ENCODE measurements at regions not wholly inside any gene's neighbourhood (a gene's known extent, or its start where the extent isn't known, plus 50 kb on each side); places are given as distances from the start of the nearest gene placed in this dataset.

DNA sequence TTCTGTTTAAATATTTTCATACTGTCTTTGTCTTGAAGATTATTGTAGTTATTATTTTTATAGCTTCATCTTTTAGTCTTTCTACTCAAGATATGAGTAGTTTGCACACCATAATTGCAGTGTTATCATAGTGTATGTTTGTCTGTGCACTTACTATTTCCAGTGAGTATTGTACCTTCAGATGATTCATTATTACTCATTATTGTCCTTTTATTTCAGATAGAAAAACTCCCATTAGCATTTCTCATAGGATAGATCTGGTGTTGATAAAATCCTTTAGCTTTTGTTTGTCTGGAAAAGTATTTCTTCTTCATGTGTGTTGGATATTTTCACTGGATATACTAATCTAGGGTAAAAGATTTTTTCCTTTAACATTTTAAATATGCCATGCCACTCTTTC, 646.2 kb upstream of the GRM3 start:
- no peak overlapping the region for H2AFZ ChIP-seq (ENCODE audit: low read length)
- no peaks in the 10 kb centered on the region for H3F3A ChIP-seq (ENCODE audit: insufficient read depth, low read length)
- no peak overlapping the region for H3K4me3 ChIP-seq (ENCODE audit: low read depth, low read length, poor library complexity, severe bottlenecking)
- H3K9ac ChIP-seq (ENCODE audit: low read length) = no peak overlapping the region
- H3K27ac ChIP-seq (ENCODE audit: low read depth, low read length, poor library complexity, severe bottlenecking) = no peak overlapping the region
- TF ChIP-seq CTCF (IDR thresholded peaks at IDR 0.05; ENCODE audit: low read length) = no peak
- 0 out of 2 replicates have a peak, but pooled peaks cover 3% of the 10 kb centered on the region for H3K9me3 ChIP-seq (ENCODE audit: low read length)
- H3K4me2 ChIP-seq (ENCODE audit: low read length) = no peak overlapping the region
- H3K79me2 ChIP-seq (ENCODE audit: insufficient read depth, low read length) = no peaks in the 10 kb centered on the region
- no peaks in the 10 kb centered on the region; the same call in 1 of the 2 replicates for H3K9me2 ChIP-seq (ENCODE audit: low read depth, low read length)
- no peaks in the 10 kb centered on the region for H4K20me1 ChIP-seq (ENCODE audit: insufficient read depth, low read length)
- H3K27me3 ChIP-seq (ENCODE audit: insufficient read depth, low read length) = no peaks in the 10 kb centered on the region
- no peaks in the 10 kb centered on the region for H3K36me3 ChIP-seq (ENCODE audit: insufficient read depth, low read length)
- no peaks in the 10 kb centered on the region for H3K4me1 ChIP-seq (ENCODE audit: insufficient read depth, low read length, severe bottlenecking)

DNA sequence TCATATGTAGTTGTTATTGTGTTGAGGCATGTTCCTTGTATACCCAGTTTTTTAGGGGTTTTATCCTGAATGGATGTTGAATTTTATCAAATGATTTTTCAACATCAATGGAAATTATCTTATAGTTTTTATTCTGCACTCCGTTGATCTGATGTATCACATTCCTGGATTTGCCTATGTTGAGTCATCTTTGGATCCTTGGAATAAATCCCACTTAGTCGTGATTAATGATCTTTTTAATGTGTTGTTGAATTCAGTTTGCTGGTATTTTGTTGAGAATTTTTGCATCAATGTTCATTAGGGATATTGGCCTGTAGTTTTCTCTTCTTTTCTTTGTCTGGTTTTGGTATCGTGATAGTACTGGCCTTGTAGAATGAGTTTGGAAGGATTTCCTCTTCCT, 648.6 kb upstream of the GRM3 start:
- Histone ChIP-seq H3K27ac (ENCODE audit: low read depth, low read length, poor library complexity, severe bottlenecking) (no peak overlapping the region), H3K9ac (ENCODE audit: low read length) (no peak overlapping the region), H3K4me3 (ENCODE audit: low read depth, low read length, poor library complexity, severe bottlenecking) (no peak overlapping the region), H3K4me2 (ENCODE audit: low read length) (no peak overlapping the region), H3K4me1 (ENCODE audit: insufficient read depth, low read length, severe bottlenecking) (no peaks in the 10 kb centered on the region), H2AFZ (ENCODE audit: low read length) (no peak overlapping the region), H3F3A (ENCODE audit: insufficient read depth, low read length) (no peaks in the 10 kb centered on the region), H3K27me3 (ENCODE audit: insufficient read depth, low read length) (no peaks in the 10 kb centered on the region), H3K79me2 (ENCODE audit: insufficient read depth, low read length) (no peaks in the 10 kb centered on the region), H3K9me2 (ENCODE audit: low read depth, low read length) (no peaks in the 10 kb centered on the region), H3K9me3 (ENCODE audit: low read length) (no peaks in the 10 kb centered on the region), H4K20me1 (ENCODE audit: insufficient read depth, low read length) (no peaks in the 10 kb centered on the region), H3K36me3 (ENCODE audit: insufficient read depth, low read length) (no peaks in the 10 kb centered on the region)
- TF ChIP-seq EZH2 (IDR thresholded peaks at IDR 0.05; ENCODE audit: borderline replicate concordance, low read length) (no peak), CTCF (IDR thresholded peaks at IDR 0.05; ENCODE audit: low read length) (no peak)

GRCh38 chr7:85980740-85981139, 663.0 kb upstream of the GRM3 start:
- H3K9me2 ChIP-seq (ENCODE audit: low read depth, low read length) = no peaks in the 10 kb centered on the region
- H3K4me2 ChIP-seq (ENCODE audit: low read length) = no peak overlapping the region
- no peaks in the 10 kb centered on the region for H3K36me3 ChIP-seq (ENCODE audit: insufficient read depth, low read length)
- no peaks in the 10 kb centered on the region for H3F3A ChIP-seq (ENCODE audit: insufficient read depth, low read length)
- no peaks in the 10 kb centered on the region for H3K4me1 ChIP-seq (ENCODE audit: insufficient read depth, low read length, severe bottlenecking)
- H3K9ac ChIP-seq (ENCODE audit: low read length) = no peak overlapping the region
- H3K9me3 ChIP-seq (ENCODE audit: low read length) = no peaks in the 10 kb centered on the region
- H3K79me2 ChIP-seq (ENCODE audit: insufficient read depth, low read length) = no peaks in the 10 kb centered on the region
- no peak overlapping the region for H3K4me3 ChIP-seq (ENCODE audit: low read depth, low read length, poor library complexity, severe bottlenecking)
- no peak overlapping the region for H3K27ac ChIP-seq (ENCODE audit: low read depth, low read length, poor library complexity, severe bottlenecking)
- no peak overlapping the region for H2AFZ ChIP-seq (ENCODE audit: low read length)
- TF ChIP-seq CTCF (IDR thresholded peaks at IDR 0.05; ENCODE audit: low read length) = no peak
- no peak for TF ChIP-seq EZH2 (IDR thresholded peaks at IDR 0.05; ENCODE audit: borderline replicate concordance, low read length)
- no peaks in the 10 kb centered on the region for H3K27me3 ChIP-seq (ENCODE audit: insufficient read depth, low read length)
- H4K20me1 ChIP-seq (ENCODE audit: insufficient read depth, low read length) = no peaks in the 10 kb centered on the region

Data from OCI-LY1 (cell line).